ENCODE measurements at regions not wholly inside any gene's neighbourhood (a gene's known extent, or its start where the extent isn't known, plus 50 kb on each side); places are given as distances from the start of the nearest gene placed in this dataset.

DNA sequence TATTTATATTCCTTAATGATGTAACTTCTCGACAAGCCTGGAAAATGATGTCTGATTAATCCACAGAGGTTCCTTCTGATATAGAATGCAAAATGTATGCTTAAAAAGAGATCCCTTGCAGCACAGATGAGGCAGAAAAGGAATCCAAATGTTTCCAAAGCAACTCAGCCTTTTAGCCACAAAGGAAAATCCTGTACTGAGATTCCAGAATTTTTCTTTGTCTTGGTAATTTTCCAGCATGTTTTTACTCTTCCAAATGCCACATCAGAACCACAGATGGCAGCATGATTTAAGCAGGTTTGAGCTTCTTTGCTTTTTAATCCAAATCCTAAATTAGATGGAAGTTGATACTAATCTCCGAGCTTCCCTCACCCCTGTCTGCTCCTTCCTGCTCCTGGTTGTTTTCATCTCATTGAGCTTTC lies 176.4 kb upstream of the PALMD start:
- TF ChIP-seq, protein P1, sequence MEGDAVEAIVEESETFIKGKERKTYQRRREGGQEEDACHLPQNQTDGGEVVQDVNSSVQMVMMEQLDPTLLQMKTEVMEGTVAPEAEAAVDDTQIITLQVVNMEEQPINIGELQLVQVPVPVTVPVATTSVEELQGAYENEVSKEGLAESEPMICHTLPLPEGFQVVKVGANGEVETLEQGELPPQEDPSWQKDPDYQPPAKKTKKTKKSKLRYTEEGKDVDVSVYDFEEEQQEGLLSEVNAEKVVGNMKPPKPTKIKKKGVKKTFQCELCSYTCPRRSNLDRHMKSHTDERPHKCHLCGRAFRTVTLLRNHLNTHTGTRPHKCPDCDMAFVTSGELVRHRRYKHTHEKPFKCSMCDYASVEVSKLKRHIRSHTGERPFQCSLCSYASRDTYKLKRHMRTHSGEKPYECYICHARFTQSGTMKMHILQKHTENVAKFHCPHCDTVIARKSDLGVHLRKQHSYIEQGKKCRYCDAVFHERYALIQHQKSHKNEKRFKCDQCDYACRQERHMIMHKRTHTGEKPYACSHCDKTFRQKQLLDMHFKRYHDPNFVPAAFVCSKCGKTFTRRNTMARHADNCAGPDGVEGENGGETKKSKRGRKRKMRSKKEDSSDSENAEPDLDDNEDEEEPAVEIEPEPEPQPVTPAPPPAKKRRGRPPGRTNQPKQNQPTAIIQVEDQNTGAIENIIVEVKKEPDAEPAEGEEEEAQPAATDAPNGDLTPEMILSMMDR (IDR thresholded peaks at IDR 0.05) = no peak
- no peak for TF ChIP-seq POLR2A (IDR thresholded peaks at IDR 0.05)

Measured in thyroid gland (tissue), 4 donors.